DND-41 (cell line): ENCODE measurements at regions not wholly inside any gene's neighbourhood (a gene's known extent, or its start where the extent isn't known, plus 50 kb on each side); places are given as distances from the start of the nearest gene placed in this dataset.

Experiments used
- ATAC-seq: fragments of 200-7000 bp; cut with Tn5 transposase; 3 replicates; pipeline ENCODE4 v1.9.1; 2021; ENCODE audit warnings: low read depth; ENCODE audit not compliant: insufficient read depth
- DNase-seq: peaks from one replicate; pipeline ENCODE4 v3.0.0-alpha.2; 2020
- H2AFZ ChIP-seq: 2 replicates; pipeline ENCODE4 v1.6.0; 2012; ENCODE audit warnings: low read depth, low read length
- H3K27ac ChIP-seq: 2 replicates; pipeline ENCODE4 v1.5.1; 2012; ENCODE audit warnings: low read length, inconsistent platforms
- H3K27me3 ChIP-seq: fragments of 200-600 bp; sonication (generic); 2 replicates; pipeline ENCODE4 v1.6.0; 2012; ENCODE audit warnings: low read length, mild to moderate bottlenecking, inconsistent platforms; ENCODE audit not compliant: insufficient read depth, poor library complexity
- H3K36me3 ChIP-seq: 2 replicates; pipeline ENCODE4 v1.5.1; 2012; ENCODE audit warnings: low read length, inconsistent platforms; ENCODE audit not compliant: insufficient read depth
- H3K4me1 ChIP-seq: 2 replicates; pipeline ENCODE4 v1.5.1; 2012; ENCODE audit warnings: mild to moderate bottlenecking, low read length; ENCODE audit not compliant: insufficient read depth
- H3K4me2 ChIP-seq: 2 replicates; pipeline ENCODE4 v1.6.0; 2012; ENCODE audit warnings: mild to moderate bottlenecking, moderate library complexity, low read length, inconsistent platforms; ENCODE audit not compliant: insufficient read depth
- H3K4me3 ChIP-seq, 2 experiments: fragments of 200-600 bp in 1 of 2; shearing (Covaris generic) in 1 of 2; 2 replicates each; pipeline ENCODE4 v1.5.1; 2012 to 2016; ENCODE audit warnings: inconsistent platforms in 2 of 2, low read length in 2 of 2, mild to moderate bottlenecking in 2 of 2, low read depth in 1 of 2, moderate library complexity in 1 of 2
- H3K79me2 ChIP-seq: 2 replicates; pipeline ENCODE4 v1.6.0; 2012; ENCODE audit warnings: low read length, inconsistent platforms; ENCODE audit not compliant: insufficient read depth
- H3K9ac ChIP-seq: 2 replicates; pipeline ENCODE4 v1.6.0; 2012; ENCODE audit warnings: low read depth, mild to moderate bottlenecking, inconsistent platforms, low read length, moderate library complexity
- H3K9me3 ChIP-seq: 2 replicates; pipeline ENCODE4 v1.5.1; 2012; ENCODE audit warnings: low read length, moderate library complexity, mild to moderate bottlenecking, inconsistent platforms; ENCODE audit not compliant: insufficient read depth, severe bottlenecking
- H4K20me1 ChIP-seq: 2 replicates; pipeline ENCODE4 v1.6.0; 2012; ENCODE audit warnings: low read length; ENCODE audit not compliant: insufficient read depth
- CTCF ChIP-seq: IDR thresholded peaks from 2 replicates; pipeline ENCODE4 v1.5.1; 2012; ENCODE audit warnings: borderline replicate concordance, low read length, moderate library complexity, mild to moderate bottlenecking; ENCODE audit not compliant: poor library complexity, severe bottlenecking; ENCODE audit errors: extremely low read depth
- EZH2 ChIP-seq: IDR thresholded peaks from 3 replicates; pipeline ENCODE4 v1.6.1; 2012; ENCODE audit warnings: borderline replicate concordance, low read depth, mild to moderate bottlenecking, moderate library complexity, low read length, inconsistent platforms; ENCODE audit not compliant: severe bottlenecking

- Histone ChIP-seq H3K9ac (no peak overlapping the region), H4K20me1 (no peaks in the 10 kb centered on the region), H3K4me2 (no peak overlapping the region), H2AFZ (peak overlapping the region; percentile 46; the same call in 1 of the 2 replicates), H3K27ac (no peak overlapping the region), H3K79me2 (no peaks in the 10 kb centered on the region), H3K27me3 (peaks cover 2% of the 10 kb centered on the region), H3K4me3 (no peak overlapping the region), H3K4me1 (no peaks in the 10 kb centered on the region), H3K9me3 (no peaks in the 10 kb centered on the region), H3K36me3 (no peaks in the 10 kb centered on the region)
- DNase-seq (no peak), ATAC-seq (no peak)
- no peak for TF ChIP-seq EZH2
- no peak for TF ChIP-seq CTCF
Measured at GRCh38 chr12:23049180-23049579, 424.2 kb downstream of the ETNK1 start.

- no peak overlapping the region for H3K4me2 ChIP-seq
- TF ChIP-seq CTCF (peak; percentile 38), EZH2 (no peak)
- no peak overlapping the region for H3K9ac ChIP-seq
- H3K4me1 ChIP-seq, result no peaks in the 10 kb centered on the region
- H3K27me3 ChIP-seq, result peaks cover 2% of the 10 kb centered on the region
- no peaks in the 10 kb centered on the region for H3K79me2 ChIP-seq
- no peak overlapping the region for H2AFZ ChIP-seq
- H4K20me1 ChIP-seq, result no peaks in the 10 kb centered on the region
- no peaks in the 10 kb centered on the region for H3K9me3 ChIP-seq
- no peaks in the 10 kb centered on the region for H3K36me3 ChIP-seq
- DNase-seq (no peak), ATAC-seq (no peak)
- no peak overlapping the region for H3K4me3 ChIP-seq
- H3K27ac ChIP-seq, result no peak overlapping the region
Measured at GRCh38 chr12:23055004-23055403, 430.0 kb downstream of the ETNK1 start.

GRCh38 chr12:23057571-23057970, 432.6 kb downstream of the ETNK1 start:
- Histone ChIP-seq H2AFZ (no peak overlapping the region), H3K27ac (no peak overlapping the region), H3K4me3 (no peak overlapping the region), H3K9ac (no peak overlapping the region), H4K20me1 (no peaks in the 10 kb centered on the region), H3K27me3 (no peaks in the 10 kb centered on the region), H3K36me3 (no peaks in the 10 kb centered on the region), H3K4me1 (no peaks in the 10 kb centered on the region), H3K9me3 (no peaks in the 10 kb centered on the region), H3K4me2 (no peak overlapping the region), H3K79me2 (no peaks in the 10 kb centered on the region)
- no peak for DNase-seq
- no peak for TF ChIP-seq EZH2
- TF ChIP-seq CTCF, result no peak
- ATAC-seq, result no peak

- H3K36me3 ChIP-seq, result no peaks in the 10 kb centered on the region
- no peak overlapping the region for H3K27ac ChIP-seq
- H3K4me3 ChIP-seq, result no peak overlapping the region
- no peaks in the 10 kb centered on the region for H3K27me3 ChIP-seq
- TF ChIP-seq EZH2, result no peak
- no peak for TF ChIP-seq CTCF
- no peaks in the 10 kb centered on the region for H3K9me3 ChIP-seq
- H2AFZ ChIP-seq, result no peak overlapping the region
- no peaks in the 10 kb centered on the region for H4K20me1 ChIP-seq
- H3K4me1 ChIP-seq, result no peaks in the 10 kb centered on the region
- no peak for DNase-seq
- no peaks in the 10 kb centered on the region for H3K79me2 ChIP-seq
- no peak for ATAC-seq
- no peak overlapping the region for H3K9ac ChIP-seq
- no peak overlapping the region for H3K4me2 ChIP-seq
Measured at GRCh38 chr12:23060161-23060560, 435.2 kb downstream of the ETNK1 start.
